CD4-positive, CD25-positive, alpha-beta regulatory T cell (primary cell): ENCODE measurements at regions not wholly inside any gene's neighbourhood (a gene's known extent, or its start where the extent isn't known, plus 50 kb on each side); places are given as distances from the start of the nearest gene placed in this dataset.

Source experiments
- ATAC-seq, 2 donors: fragments of 150-1000 bp; cut with Tn5 transposase; one replicate each; pipeline ENCODE4 v1.10.0; 2021; ENCODE audit warnings: low read depth in 2 of 2, moderate number of reproducible peaks in 2 of 2, moderate library complexity in 1 of 2
- DNase-seq, 3 donors: peaks; one replicate each; pipeline versions ENCODE4 v3.0.0 to v3.0.0-alpha.2; 2012 to 2022; ENCODE audit warnings: mixed read lengths in 1 of 3
- H3K27ac ChIP-seq: one replicate; pipeline ENCODE4 v1.7.0; 2013; ENCODE audit warnings: mild to moderate bottlenecking, low read length; ENCODE audit not compliant: insufficient read depth, poor library complexity, severe bottlenecking
- H3K27me3 ChIP-seq: one replicate; pipeline ENCODE4 v1.7.0; 2013; ENCODE audit warnings: low read length; ENCODE audit not compliant: control insufficient read depth, insufficient read depth
- H3K36me3 ChIP-seq: one replicate; pipeline ENCODE4 v1.7.0; 2013; ENCODE audit warnings: mild to moderate bottlenecking, low read length, moderate library complexity; ENCODE audit not compliant: control insufficient read depth, insufficient read depth
- H3K4me1 ChIP-seq: 2 replicates; pipeline ENCODE4 v1.7.0; 2013; ENCODE audit warnings: mild to moderate bottlenecking, low read length; ENCODE audit not compliant: insufficient read depth, control insufficient read depth, poor library complexity, severe bottlenecking
- H3K4me3 ChIP-seq: one replicate; pipeline ENCODE4 v1.7.0; 2013; ENCODE audit warnings: low read depth, mild to moderate bottlenecking, low read length, moderate library complexity
- H3K9me3 ChIP-seq, 2 experiments: 1 replicate in 1 of 2; 2 replicates in 1 of 2; pipeline ENCODE4 v1.7.0; 2013; ENCODE audit warnings: low read length in 2 of 2, mild to moderate bottlenecking in 1 of 2, moderate library complexity in 1 of 2; ENCODE audit not compliant: control insufficient read depth in 2 of 2
- H3K27ac Mint-ChIP-seq, 3 donors: one replicate each; pipeline ENCODE4 v1.8.0; 2020 to 2022; ENCODE audit warnings: mild to moderate bottlenecking in 3 of 3, mixed read lengths in 3 of 3, moderate library complexity in 2 of 3
- H3K27me3 Mint-ChIP-seq: one replicate; pipeline ENCODE4 v1.8.0; 2022; ENCODE audit warnings: mild to moderate bottlenecking, mixed read lengths
- H3K36me3 Mint-ChIP-seq: one replicate; pipeline ENCODE4 v1.8.0; 2020; ENCODE audit warnings: mixed read lengths
- H3K4me1 Mint-ChIP-seq, 4 donors: one replicate each; pipeline ENCODE4 v1.8.0; 2020 to 2022; ENCODE audit warnings: mixed read lengths in 4 of 4, mild to moderate bottlenecking in 1 of 4
- H3K4me3 Mint-ChIP-seq, 4 donors: one replicate each; pipeline ENCODE4 v1.8.0; 2020 to 2022; ENCODE audit warnings: mild to moderate bottlenecking in 4 of 4, mixed read lengths in 4 of 4, moderate library complexity in 3 of 4
- H3K9me3 Mint-ChIP-seq, 7 donors: one replicate each; pipeline ENCODE4 v1.8.0; 2020 to 2022; ENCODE audit warnings: mixed read lengths in 7 of 7, mild to moderate bottlenecking in 3 of 7, moderate library complexity in 2 of 7

GRCh38 chr2:173667415-173667814 is 297.8 kb downstream of the SP3 start:
- H3K27me3 ChIP-seq = peaks cover 3% of the 10 kb centered on the region
- DNase-seq = no peak

GRCh38 chr2:173669271-173669853 is 295.8 kb downstream of the SP3 start:
- no peak overlapping the region for H3K4me3 ChIP-seq
- no peaks in the 10 kb centered on the region for H3K4me1 Mint-ChIP-seq
- no peak overlapping the region for H3K27ac Mint-ChIP-seq
- no peaks in the 10 kb centered on the region for H3K36me3 Mint-ChIP-seq
- peaks cover 3% of the 10 kb centered on the region for H3K27me3 ChIP-seq
- ATAC-seq (no peak), DNase-seq (no peak)
- H3K9me3 Mint-ChIP-seq = peaks cover 0 to 4% (median 0%) of the 10 kb centered on the region in 7 donors
- H3K36me3 ChIP-seq = no peaks in the 10 kb centered on the region
- H3K9me3 ChIP-seq = no peaks in the 10 kb centered on the region
- no peak overlapping the region for H3K4me3 Mint-ChIP-seq
- no peaks in the 10 kb centered on the region for H3K4me1 ChIP-seq
- H3K27ac ChIP-seq = no peak overlapping the region
- peaks cover 9% of the 10 kb centered on the region for H3K27me3 Mint-ChIP-seq

More at GRCh38 chr2:173667415-173667814, 297.8 kb downstream of the SP3 start:
- Histone ChIP-seq H3K27ac (no peak overlapping the region), H3K4me1 (no peaks in the 10 kb centered on the region), H3K9me3 (no peaks in the 10 kb centered on the region), H3K36me3 (no peaks in the 10 kb centered on the region), H3K4me3 (no peak overlapping the region)
- H3K27ac Mint-ChIP-seq = no peak overlapping the region
- ATAC-seq = no peak
- H3K27me3 Mint-ChIP-seq = peaks cover 17% of the 10 kb centered on the region
- H3K4me1 Mint-ChIP-seq = no peaks in the 10 kb centered on the region
- H3K9me3 Mint-ChIP-seq = peaks cover 0 to 4% (median 0%) of the 10 kb centered on the region in 7 donors
- H3K4me3 Mint-ChIP-seq = no peak overlapping the region
- no peaks in the 10 kb centered on the region for H3K36me3 Mint-ChIP-seq

- H3K27me3 Mint-ChIP-seq = peaks cover 4% of the 10 kb centered on the region
- Histone ChIP-seq H3K27me3 (peaks cover 3% of the 10 kb centered on the region), H3K4me3 (no peak overlapping the region), H3K9me3 (no peaks in the 10 kb centered on the region), H3K4me1 (no peaks in the 10 kb centered on the region), H3K36me3 (no peaks in the 10 kb centered on the region), H3K27ac (no peak overlapping the region)
- H3K9me3 Mint-ChIP-seq = peaks cover 0 to 4% (median 0%) of the 10 kb centered on the region in 7 donors
- DNase-seq (no peak), ATAC-seq (no peak)
- H3K4me1 Mint-ChIP-seq = no peaks in the 10 kb centered on the region
- H3K36me3 Mint-ChIP-seq = no peaks in the 10 kb centered on the region
- no peak overlapping the region for H3K4me3 Mint-ChIP-seq
- no peak overlapping the region for H3K27ac Mint-ChIP-seq
Observed at GRCh38 chr2:173669888-173670287, 295.3 kb downstream of the SP3 start.

DNA sequence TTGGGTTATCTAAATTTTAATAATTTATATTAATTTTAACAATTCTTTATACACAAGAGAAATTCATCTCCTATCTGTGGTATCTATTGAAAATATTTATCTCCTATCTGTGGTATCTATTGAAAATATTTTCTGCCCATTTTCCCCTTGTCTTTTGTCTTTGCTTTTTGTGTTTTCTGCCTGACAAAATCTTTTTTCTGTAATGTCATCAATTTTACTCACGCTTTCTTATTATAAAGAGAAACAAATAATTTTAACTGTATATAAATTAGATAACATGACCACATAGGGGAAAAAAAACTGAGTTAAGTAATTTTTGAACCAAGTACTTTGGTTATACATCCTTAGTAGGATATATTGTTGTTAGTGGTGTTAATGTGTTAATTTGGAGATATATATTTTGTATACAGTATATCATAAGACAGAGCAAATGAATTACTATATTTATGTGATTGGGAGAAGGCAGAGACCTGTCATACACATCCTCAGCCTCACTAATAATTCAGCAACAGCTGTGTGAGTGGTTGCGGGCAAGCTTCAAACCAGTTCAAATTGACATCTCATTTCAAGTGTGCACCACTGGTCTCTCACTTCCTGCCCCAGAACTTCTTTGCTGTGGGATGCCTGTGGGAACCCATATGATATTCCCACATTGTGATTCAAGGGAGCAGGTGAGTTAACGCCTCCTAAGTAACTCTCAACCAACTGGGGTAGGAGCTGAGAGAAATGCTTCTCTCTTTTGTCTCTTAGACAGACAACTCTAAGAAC is 292.4 kb downstream of the SP3 start:
- ATAC-seq (no peak), DNase-seq (no peak)
- Mint-ChIP-seq H3K27ac (no peak overlapping the region), H3K27me3 (peaks cover 4% of the 10 kb centered on the region), H3K36me3 (no peaks in the 10 kb centered on the region), H3K9me3 (peaks cover 0 to 5% (median 4%) of the 10 kb centered on the region in 7 donors), H3K4me1 (no peaks in the 10 kb centered on the region), H3K4me3 (no peak overlapping the region)
- Histone ChIP-seq H3K27me3 (no peaks in the 10 kb centered on the region), H3K27ac (no peak overlapping the region), H3K4me3 (no peak overlapping the region), H3K36me3 (no peaks in the 10 kb centered on the region), H3K4me1 (no peaks in the 10 kb centered on the region), H3K9me3 (no peaks in the 10 kb centered on the region)

DNA sequence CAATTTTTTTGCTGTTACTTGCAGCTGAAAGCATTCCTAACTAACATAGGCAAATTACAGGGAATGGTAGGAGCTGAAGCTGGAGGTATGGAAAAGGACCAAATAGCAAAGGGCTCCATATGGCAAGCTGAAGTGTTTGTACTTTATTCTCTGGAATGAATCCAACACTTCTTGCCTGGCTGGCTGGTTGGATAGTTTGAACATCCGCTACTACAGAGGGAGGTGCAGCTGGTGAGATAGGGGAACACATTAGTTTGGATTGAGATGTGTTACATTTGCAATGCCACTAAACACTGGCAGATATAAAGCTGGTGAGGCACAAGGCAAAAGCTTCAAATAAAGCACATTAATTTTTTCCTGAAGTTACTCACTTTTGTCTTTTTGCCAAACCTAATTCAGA is 291.5 kb downstream of the SP3 start:
- Histone ChIP-seq H3K4me3 (no peak overlapping the region), H3K36me3 (no peaks in the 10 kb centered on the region), H3K4me1 (no peaks in the 10 kb centered on the region), H3K27me3 (no peaks in the 10 kb centered on the region), H3K27ac (no peak overlapping the region), H3K9me3 (no peaks in the 10 kb centered on the region)
- Mint-ChIP-seq H3K9me3 (peaks cover 0 to 5% (median 4%) of the 10 kb centered on the region in 7 donors), H3K27ac (no peak overlapping the region), H3K36me3 (no peaks in the 10 kb centered on the region), H3K4me1 (no peaks in the 10 kb centered on the region), H3K27me3 (peaks cover 4% of the 10 kb centered on the region), H3K4me3 (no peak overlapping the region)
- ATAC-seq = no peak
- DNase-seq = no peak

DNA sequence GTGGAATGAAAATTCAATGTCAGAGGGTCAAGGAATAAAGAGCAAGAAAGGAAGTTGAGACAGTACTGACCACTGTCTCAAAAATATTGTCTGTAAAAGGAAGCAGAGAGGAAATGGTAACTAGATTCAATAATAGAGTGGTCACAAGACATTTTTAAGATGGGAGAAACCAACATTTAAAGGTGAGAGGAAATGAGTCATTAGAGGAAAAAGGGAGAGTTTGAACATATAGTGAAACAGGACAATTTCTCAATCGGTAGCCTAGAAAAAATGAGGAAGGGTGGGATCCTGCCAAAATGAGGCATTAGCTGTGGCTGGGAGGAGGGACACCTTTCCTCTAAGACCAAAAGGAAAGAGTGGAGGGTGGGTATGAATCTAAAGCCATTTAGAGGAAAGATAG is 288.5 kb downstream of the SP3 start:
- Histone ChIP-seq H3K9me3 (no peaks in the 10 kb centered on the region), H3K4me3 (no peak overlapping the region), H3K4me1 (no peaks in the 10 kb centered on the region), H3K27me3 (peaks cover 2% of the 10 kb centered on the region), H3K27ac (no peak overlapping the region), H3K36me3 (no peaks in the 10 kb centered on the region)
- Mint-ChIP-seq H3K27ac (no peak overlapping the region), H3K4me3 (no peak overlapping the region), H3K36me3 (no peaks in the 10 kb centered on the region), H3K4me1 (no peaks in the 10 kb centered on the region), H3K27me3 (peaks cover 6% of the 10 kb centered on the region), H3K9me3 (peaks cover 0 to 10% (median 5%) of the 10 kb centered on the region in 7 donors)
- ATAC-seq (no peak), DNase-seq (no peak)

DNA sequence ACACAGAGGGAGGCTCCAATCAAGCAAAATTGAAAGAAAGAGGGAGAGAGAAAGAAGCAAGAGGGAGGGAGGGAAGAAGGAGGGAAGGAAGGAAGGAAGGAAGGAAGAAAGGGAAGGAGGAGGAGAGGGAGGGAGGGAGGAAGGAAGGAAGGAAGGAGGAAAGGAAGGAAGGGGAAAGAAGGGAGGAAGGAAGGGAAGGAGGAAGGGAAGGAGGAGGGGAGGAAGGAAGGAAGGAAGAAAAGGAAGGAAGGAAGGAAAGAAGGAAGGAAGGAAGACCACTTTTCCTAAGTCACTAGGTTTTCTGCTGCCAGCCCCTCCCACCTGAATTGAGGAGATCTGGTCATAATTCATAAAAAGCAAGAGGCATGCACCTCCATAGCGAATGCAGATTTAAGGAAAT is 287.0 kb downstream of the SP3 start:
- no peaks in the 10 kb centered on the region for H3K36me3 ChIP-seq
- H3K36me3 Mint-ChIP-seq = no peaks in the 10 kb centered on the region
- no peak overlapping the region for H3K4me3 ChIP-seq
- H3K27me3 ChIP-seq = peaks cover 5% of the 10 kb centered on the region
- peaks cover 6% of the 10 kb centered on the region for H3K27me3 Mint-ChIP-seq
- no peak overlapping the region for H3K4me3 Mint-ChIP-seq
- no peaks in the 10 kb centered on the region for H3K4me1 Mint-ChIP-seq
- H3K9me3 Mint-ChIP-seq = peaks cover 0 to 10% (median 5%) of the 10 kb centered on the region in 7 donors
- H3K9me3 ChIP-seq = no peaks in the 10 kb centered on the region
- H3K27ac Mint-ChIP-seq = no peak overlapping the region
- H3K27ac ChIP-seq = no peak overlapping the region
- H3K4me1 ChIP-seq = no peaks in the 10 kb centered on the region
- DNase-seq (no peak), ATAC-seq (no peak)

DNA sequence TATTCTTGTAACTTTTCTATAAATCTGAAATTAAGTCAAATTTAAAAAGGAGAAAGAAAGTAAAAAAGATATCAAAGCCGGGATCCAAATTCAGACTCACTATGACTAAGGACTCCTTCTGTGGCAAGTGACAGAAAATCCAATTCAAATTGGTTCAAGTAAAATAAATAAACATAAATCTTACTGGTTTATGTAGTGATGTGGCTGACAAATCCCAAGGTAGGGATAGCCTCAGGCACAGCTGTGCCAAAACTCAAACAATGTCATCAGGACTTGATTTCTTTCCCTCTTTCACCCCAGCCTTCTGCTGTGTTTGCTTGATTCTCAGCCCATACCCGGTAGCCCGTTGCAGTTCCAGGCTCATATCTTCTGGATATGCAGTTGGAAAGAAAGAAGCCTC is 284.6 kb downstream of the SP3 start:
- H3K36me3 ChIP-seq = no peaks in the 10 kb centered on the region
- H3K4me1 ChIP-seq = no peaks in the 10 kb centered on the region
- no peak overlapping the region for H3K27ac Mint-ChIP-seq
- H3K4me3 ChIP-seq = no peak overlapping the region
- no peak overlapping the region for H3K4me3 Mint-ChIP-seq
- H3K4me1 Mint-ChIP-seq = no peaks in the 10 kb centered on the region
- ATAC-seq (no peak), DNase-seq (no peak)
- H3K9me3 ChIP-seq = no peaks in the 10 kb centered on the region
- no peaks in the 10 kb centered on the region for H3K36me3 Mint-ChIP-seq
- peaks cover 15% of the 10 kb centered on the region for H3K27me3 Mint-ChIP-seq
- H3K27me3 ChIP-seq = peaks cover 5% of the 10 kb centered on the region
- no peak overlapping the region for H3K27ac ChIP-seq
- H3K9me3 Mint-ChIP-seq = peaks cover 0 to 10% (median 4%) of the 10 kb centered on the region in 7 donors
